ENCODE measurements at regions not wholly inside any gene's neighbourhood (a gene's known extent, or its start where the extent isn't known, plus 50 kb on each side); places are given as distances from the start of the nearest gene placed in this dataset.

- Histone ChIP-seq H3K9me2 (no peaks in the 10 kb centered on the region), H3K79me2 (ENCODE audit: insufficient read depth) (no peaks in the 10 kb centered on the region), H3K4me3 (ENCODE audit: low read depth in 2 of 2, low read length in 1 of 2) (no peak overlapping the region), H3K36me3 (replicated peaks in 1 of 2; ENCODE audit: control insufficient read depth in 1 of 2, insufficient read depth in 2 of 2, low read length in 1 of 2) (no peaks in the 10 kb centered on the region), H3K27me3 (ENCODE audit: insufficient read depth) (no peaks in the 10 kb centered on the region), H3K4me1 (ENCODE audit: control insufficient read depth in 1 of 2, insufficient read depth in 2 of 2, low read depth in 1 of 2, low read length in 1 of 2) (no peaks in the 10 kb centered on the region; a peak in 1 of 4 replicates), H3K27ac (ENCODE audit: low read depth in 2 of 2, low read length in 1 of 2) (no peak overlapping the region), H2AFZ (ENCODE audit: low read depth) (no peak overlapping the region), H3K4me2 (no peak overlapping the region), H3K9me3 (no peaks in the 10 kb centered on the region; the same call in 1 of the 2 replicates), H3K9ac (no peak overlapping the region), H3F3A (replicated peaks; ENCODE audit: insufficient read depth) (no peaks in the 10 kb centered on the region), H4K20me1 (ENCODE audit: insufficient read depth) (no peaks in the 10 kb centered on the region)
- TF ChIP-seq, protein P1, sequence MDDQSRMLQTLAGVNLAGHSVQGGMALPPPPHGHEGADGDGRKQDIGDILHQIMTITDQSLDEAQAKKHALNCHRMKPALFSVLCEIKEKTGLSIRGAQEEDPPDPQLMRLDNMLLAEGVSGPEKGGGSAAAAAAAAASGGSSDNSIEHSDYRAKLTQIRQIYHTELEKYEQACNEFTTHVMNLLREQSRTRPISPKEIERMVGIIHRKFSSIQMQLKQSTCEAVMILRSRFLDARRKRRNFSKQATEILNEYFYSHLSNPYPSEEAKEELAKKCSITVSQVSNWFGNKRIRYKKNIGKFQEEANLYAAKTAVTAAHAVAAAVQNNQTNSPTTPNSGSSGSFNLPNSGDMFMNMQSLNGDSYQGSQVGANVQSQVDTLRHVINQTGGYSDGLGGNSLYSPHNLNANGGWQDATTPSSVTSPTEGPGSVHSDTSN (IDR thresholded peaks at IDR 0.05), result no peak
- TF ChIP-seq TAF1 (IDR thresholded peaks at IDR 0.05; ENCODE audit: borderline replicate concordance, low read depth, low read length), result no peak
- no peak for TF ChIP-seq CTCF (IDR thresholded peaks at IDR 0.05)
- TF ChIP-seq RFX5 (IDR thresholded peaks at IDR 0.05; ENCODE audit: low read length), result no peak
- TF ChIP-seq EZH2phosphoT487 (IDR thresholded peaks at IDR 0.05; ENCODE audit: borderline replicate concordance, low read depth), result no peak
- no peak for TF ChIP-seq USF2 (IDR thresholded peaks at IDR 0.05; ENCODE audit: borderline replicate concordance, low read depth, low read length)
- no peak for TF ChIP-seq NRF1 (IDR thresholded peaks at IDR 0.05; ENCODE audit: low read depth, low read length)
- TF ChIP-seq MXI1 (IDR thresholded peaks at IDR 0.05; ENCODE audit: low read depth, low read length), result no peak
- no peak for TF ChIP-seq SMC3 (IDR thresholded peaks at IDR 0.05; ENCODE audit: low read depth, low read length)
- TF ChIP-seq, protein P2, sequence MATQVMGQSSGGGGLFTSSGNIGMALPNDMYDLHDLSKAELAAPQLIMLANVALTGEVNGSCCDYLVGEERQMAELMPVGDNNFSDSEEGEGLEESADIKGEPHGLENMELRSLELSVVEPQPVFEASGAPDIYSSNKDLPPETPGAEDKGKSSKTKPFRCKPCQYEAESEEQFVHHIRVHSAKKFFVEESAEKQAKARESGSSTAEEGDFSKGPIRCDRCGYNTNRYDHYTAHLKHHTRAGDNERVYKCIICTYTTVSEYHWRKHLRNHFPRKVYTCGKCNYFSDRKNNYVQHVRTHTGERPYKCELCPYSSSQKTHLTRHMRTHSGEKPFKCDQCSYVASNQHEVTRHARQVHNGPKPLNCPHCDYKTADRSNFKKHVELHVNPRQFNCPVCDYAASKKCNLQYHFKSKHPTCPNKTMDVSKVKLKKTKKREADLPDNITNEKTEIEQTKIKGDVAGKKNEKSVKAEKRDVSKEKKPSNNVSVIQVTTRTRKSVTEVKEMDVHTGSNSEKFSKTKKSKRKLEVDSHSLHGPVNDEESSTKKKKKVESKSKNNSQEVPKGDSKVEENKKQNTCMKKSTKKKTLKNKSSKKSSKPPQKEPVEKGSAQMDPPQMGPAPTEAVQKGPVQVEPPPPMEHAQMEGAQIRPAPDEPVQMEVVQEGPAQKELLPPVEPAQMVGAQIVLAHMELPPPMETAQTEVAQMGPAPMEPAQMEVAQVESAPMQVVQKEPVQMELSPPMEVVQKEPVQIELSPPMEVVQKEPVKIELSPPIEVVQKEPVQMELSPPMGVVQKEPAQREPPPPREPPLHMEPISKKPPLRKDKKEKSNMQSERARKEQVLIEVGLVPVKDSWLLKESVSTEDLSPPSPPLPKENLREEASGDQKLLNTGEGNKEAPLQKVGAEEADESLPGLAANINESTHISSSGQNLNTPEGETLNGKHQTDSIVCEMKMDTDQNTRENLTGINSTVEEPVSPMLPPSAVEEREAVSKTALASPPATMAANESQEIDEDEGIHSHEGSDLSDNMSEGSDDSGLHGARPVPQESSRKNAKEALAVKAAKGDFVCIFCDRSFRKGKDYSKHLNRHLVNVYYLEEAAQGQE (IDR thresholded peaks at IDR 0.05; ENCODE audit: low read depth, low read length), result no peak
- no peak for TF ChIP-seq FOSL2 (IDR thresholded peaks at IDR 0.05; ENCODE audit: borderline replicate concordance, low read depth)
- TF ChIP-seq YY1 (IDR thresholded peaks at IDR 0.05; ENCODE audit: low read depth), result no peak
- TF ChIP-seq MAX (IDR thresholded peaks at IDR 0.05; ENCODE audit: low read depth), result no peak
- TF ChIP-seq EP300 (IDR thresholded peaks at IDR 0.05; ENCODE audit: borderline replicate concordance in 1 of 2, low read depth in 1 of 2, low read length in 1 of 2), result no peak
- no peak for TF ChIP-seq CHD2 (IDR thresholded peaks at IDR 0.05; ENCODE audit: low read length, partially characterized antibody)
- TF ChIP-seq GABPA (IDR thresholded peaks at IDR 0.05; ENCODE audit: low read depth), result no peak
- TF ChIP-seq TEAD4 (IDR thresholded peaks at IDR 0.05; ENCODE audit: borderline replicate concordance, insufficient read depth), result no peak
- TF ChIP-seq, protein P3, sequence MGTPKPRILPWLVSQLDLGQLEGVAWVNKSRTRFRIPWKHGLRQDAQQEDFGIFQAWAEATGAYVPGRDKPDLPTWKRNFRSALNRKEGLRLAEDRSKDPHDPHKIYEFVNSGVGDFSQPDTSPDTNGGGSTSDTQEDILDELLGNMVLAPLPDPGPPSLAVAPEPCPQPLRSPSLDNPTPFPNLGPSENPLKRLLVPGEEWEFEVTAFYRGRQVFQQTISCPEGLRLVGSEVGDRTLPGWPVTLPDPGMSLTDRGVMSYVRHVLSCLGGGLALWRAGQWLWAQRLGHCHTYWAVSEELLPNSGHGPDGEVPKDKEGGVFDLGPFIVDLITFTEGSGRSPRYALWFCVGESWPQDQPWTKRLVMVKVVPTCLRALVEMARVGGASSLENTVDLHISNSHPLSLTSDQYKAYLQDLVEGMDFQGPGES (IDR thresholded peaks at IDR 0.05; ENCODE audit: low read depth, low read length), result no peak
- no peak for TF ChIP-seq RAD21 (IDR thresholded peaks at IDR 0.05; ENCODE audit: low read length)
- WGBS (ENCODE audit: low lambda C conversion rate), result 23% methylated on average over 4 of the region's 4 CpGs
- ChIA-PET POLR2A (no interaction called here), CTCF (no interaction called here)
- DNase-seq, result no peak
Observed at GRCh38 chr18:52060607-52061304, 279.2 kb upstream of the DCC start.

Data from SK-N-SH (cell line).